AG04450 (cell line): ENCODE measurements at regions not wholly inside any gene's neighbourhood (a gene's known extent, or its start where the extent isn't known, plus 50 kb on each side); places are given as distances from the start of the nearest gene placed in this dataset.

ENCODE experiments used
- CTCF ChIA-PET: fragments of 300-600, 350-600 bp; formaldehyde crosslinking; extraction: SDS; loops from one replicate; lab custom pipeline; 2022; ENCODE audit warnings: antibody characterized with exemption, inconsistent platforms; lab: Charles Lee
- POLR2A ChIA-PET: fragments of 350-600 bp; formaldehyde crosslinking; extraction: SDS; loops from one replicate; lab custom pipeline; 2021; ENCODE audit warnings: antibody characterized with exemption, inconsistent platforms; lab: Yijun Ruan, JAX
- DNase-seq: peaks from one replicate; pipeline ENCODE4 v3.0.0-alpha.2; 2011; ENCODE audit warnings: low read depth, low spot score
- H3K27ac ChIP-seq: one replicate; pipeline ENCODE4 v1.5.1; 2012; ENCODE audit warnings: low read depth, low read length, control low read depth
- H3K27me3 ChIP-seq: one replicate; pipeline ENCODE4 v1.6.0; 2012; ENCODE audit warnings: low read length; ENCODE audit not compliant: control insufficient read depth, insufficient read depth
- H3K4me3 ChIP-seq: 2 replicates; pipeline ENCODE4 v1.5.1; 2011; ENCODE audit warnings: mild to moderate bottlenecking, low read depth, low read length, control low read depth
- H3K9me3 ChIP-seq: 2 replicates; pipeline ENCODE4 v1.5.1; 2012; ENCODE audit warnings: low read length; ENCODE audit not compliant: control insufficient read depth, insufficient read depth
- TF ChIP-seq, protein P1 (sequence below): IDR thresholded peaks from 2 replicates; pipeline ENCODE4 v1.5.1; 2011; ENCODE audit warnings: low read depth, low read length, control low read depth, inconsistent platforms

DNA sequence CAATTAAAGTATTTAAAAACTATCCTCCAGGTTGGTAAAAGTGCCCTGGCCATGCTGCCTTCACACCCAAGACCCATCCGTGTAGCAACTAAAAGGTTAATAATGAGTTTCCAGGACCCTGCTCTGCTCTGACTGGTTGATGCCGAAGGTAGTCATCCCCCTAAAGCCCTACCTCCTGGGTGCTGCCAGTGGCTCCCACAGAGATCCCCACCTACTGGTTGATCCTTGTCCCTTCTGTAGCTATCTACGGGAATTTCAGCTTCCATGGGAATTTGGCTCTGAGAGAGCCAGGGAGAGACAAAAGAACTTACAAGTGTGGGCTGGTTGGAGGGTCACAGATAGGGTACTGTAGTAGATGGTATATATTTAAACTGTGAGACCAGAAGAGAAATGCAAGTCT lies 110.6 kb upstream of the NANOGP8 start:
- no peak for DNase-seq
- ChIA-PET CTCF (no interaction called here), POLR2A (no interaction called here)
- H3K27ac ChIP-seq, result no peak overlapping the region
- no peaks in the 10 kb centered on the region for H3K27me3 ChIP-seq
- TF ChIP-seq, protein P1, sequence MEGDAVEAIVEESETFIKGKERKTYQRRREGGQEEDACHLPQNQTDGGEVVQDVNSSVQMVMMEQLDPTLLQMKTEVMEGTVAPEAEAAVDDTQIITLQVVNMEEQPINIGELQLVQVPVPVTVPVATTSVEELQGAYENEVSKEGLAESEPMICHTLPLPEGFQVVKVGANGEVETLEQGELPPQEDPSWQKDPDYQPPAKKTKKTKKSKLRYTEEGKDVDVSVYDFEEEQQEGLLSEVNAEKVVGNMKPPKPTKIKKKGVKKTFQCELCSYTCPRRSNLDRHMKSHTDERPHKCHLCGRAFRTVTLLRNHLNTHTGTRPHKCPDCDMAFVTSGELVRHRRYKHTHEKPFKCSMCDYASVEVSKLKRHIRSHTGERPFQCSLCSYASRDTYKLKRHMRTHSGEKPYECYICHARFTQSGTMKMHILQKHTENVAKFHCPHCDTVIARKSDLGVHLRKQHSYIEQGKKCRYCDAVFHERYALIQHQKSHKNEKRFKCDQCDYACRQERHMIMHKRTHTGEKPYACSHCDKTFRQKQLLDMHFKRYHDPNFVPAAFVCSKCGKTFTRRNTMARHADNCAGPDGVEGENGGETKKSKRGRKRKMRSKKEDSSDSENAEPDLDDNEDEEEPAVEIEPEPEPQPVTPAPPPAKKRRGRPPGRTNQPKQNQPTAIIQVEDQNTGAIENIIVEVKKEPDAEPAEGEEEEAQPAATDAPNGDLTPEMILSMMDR, result no peak
- no peak overlapping the region for H3K4me3 ChIP-seq
- no peaks in the 10 kb centered on the region for H3K9me3 ChIP-seq

DNA sequence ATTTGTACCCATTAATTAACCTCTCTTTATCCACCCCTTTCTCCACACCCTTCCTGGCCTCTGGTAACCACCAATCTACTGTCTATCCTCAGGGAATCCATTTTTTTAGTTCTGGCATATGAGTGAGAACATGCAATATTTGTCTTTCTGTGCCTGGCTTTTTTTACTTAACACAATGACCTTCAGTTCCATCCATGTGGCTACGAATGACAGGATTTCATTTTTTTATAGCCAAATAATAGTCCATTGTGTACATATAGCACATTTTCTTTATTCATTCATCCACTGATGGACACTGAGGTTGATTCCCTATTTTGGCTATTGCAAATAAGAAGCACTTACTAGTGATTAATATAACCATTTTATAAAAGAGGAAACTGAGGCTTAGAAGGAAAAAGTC lies 109.9 kb upstream of the NANOGP8 start:
- TF ChIP-seq, protein P1, result no peak
- no peak overlapping the region for H3K27ac ChIP-seq
- POLR2A ChIA-PET, result no interaction called here
- H3K27me3 ChIP-seq, result no peaks in the 10 kb centered on the region
- CTCF ChIA-PET, result no interaction called here
- DNase-seq, result no peak
- H3K4me3 ChIP-seq, result no peak overlapping the region
- no peaks in the 10 kb centered on the region for H3K9me3 ChIP-seq

DNA sequence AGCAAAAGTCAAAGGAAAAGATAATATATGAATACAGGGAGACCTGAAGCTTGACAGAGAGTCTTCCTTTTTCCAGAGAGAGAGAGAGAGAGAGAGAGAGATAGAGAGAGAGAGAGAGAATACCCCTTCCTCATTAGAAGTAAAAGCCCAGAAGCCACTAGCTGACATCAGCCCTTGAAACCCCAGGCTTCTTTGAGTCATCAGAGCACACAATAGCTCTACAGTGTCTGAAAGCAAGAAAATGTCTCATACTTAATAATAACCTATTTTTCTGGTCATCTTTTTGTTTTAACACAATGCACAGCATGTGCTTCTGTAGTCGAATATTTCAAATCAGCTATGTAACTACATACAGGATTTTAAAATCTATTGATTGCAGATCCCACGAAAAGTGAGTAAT lies 109.2 kb upstream of the NANOGP8 start:
- POLR2A ChIA-PET, result no interaction called here
- H3K27me3 ChIP-seq, result no peaks in the 10 kb centered on the region
- no peak overlapping the region for H3K27ac ChIP-seq
- no peaks in the 10 kb centered on the region for H3K9me3 ChIP-seq
- CTCF ChIA-PET, result no interaction called here
- no peak overlapping the region for H3K4me3 ChIP-seq
- TF ChIP-seq, protein P1, result no peak
- DNase-seq, result no peak

DNA sequence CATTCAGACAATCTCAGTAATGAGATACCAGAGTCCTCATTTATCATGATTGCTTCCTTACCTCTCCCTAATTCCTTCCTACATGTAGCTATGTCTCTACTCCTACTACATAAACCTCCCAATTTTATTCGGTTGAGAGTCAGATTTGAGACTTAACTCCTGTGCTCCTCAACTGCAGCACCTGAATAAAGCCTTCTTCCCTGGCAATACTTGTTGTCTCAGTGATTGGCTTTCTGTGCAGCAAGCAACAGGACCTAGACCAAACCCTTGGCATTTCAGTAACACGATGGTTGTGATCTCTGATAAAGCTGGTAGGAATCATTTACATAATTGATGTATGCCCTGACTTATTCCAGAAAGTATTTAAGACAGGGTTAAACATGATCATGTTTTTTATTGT lies 106.7 kb upstream of the NANOGP8 start:
- no peaks in the 10 kb centered on the region for H3K27me3 ChIP-seq
- CTCF ChIA-PET, result no interaction called here

DNA sequence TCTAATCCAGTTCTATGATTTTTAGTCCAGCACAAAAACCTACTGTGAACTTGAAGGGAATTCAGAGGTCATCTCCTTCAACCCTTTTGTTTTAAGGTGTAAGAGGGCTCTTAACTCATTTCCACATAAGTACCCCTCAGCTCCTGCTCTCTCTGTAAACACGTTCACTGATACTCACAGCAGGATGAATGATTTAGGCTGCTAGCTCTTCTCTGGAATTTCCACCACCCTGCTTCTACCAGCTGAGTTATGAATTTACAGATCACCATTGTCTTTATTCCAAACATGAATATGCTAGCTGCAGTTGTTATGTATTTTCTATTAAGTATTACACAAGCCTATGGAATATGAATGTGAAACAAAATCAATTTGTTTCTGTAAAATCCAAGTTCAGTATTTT lies 101.3 kb upstream of the NANOGP8 start:
- ChIA-PET CTCF (no interaction called here), POLR2A (no interaction called here)
- TF ChIP-seq, protein P1, result no peak
- no peak overlapping the region for H3K4me3 ChIP-seq
- no peaks in the 10 kb centered on the region for H3K9me3 ChIP-seq
- H3K27me3 ChIP-seq, result no peaks in the 10 kb centered on the region
- no peak overlapping the region for H3K27ac ChIP-seq
- no peak for DNase-seq

More for the DNA sequence above, 106.7 kb upstream of the NANOGP8 start:
- POLR2A ChIA-PET, result no interaction called here
- H3K9me3 ChIP-seq, result no peaks in the 10 kb centered on the region
- no peak overlapping the region for H3K4me3 ChIP-seq
- no peak overlapping the region for H3K27ac ChIP-seq
- DNase-seq, result no peak
- TF ChIP-seq, protein P1, result no peak
